ENCODE measurements at regions not wholly inside any gene's neighbourhood (a gene's known extent, or its start where the extent isn't known, plus 50 kb on each side); places are given as distances from the start of the nearest gene placed in this dataset.

- no peak for TF ChIP-seq CTCF (IDR thresholded peaks at IDR 0.05; ENCODE audit: control insufficient read depth, insufficient read depth, low read depth, low read length, missing control alignments)
- DNase-seq (ENCODE audit: low read depth): no peak
- no peak overlapping the region for H3K4me3 ChIP-seq (ENCODE audit: control insufficient read depth, low read depth, low read length)
These were observed 713.1 kb downstream of the DCDC2C start for GRCh38 chr2:4416431-4416830.

GRCh38 chr2:4417771-4418170 lies 714.4 kb downstream of the DCDC2C start:
- H3K4me3 ChIP-seq (ENCODE audit: control insufficient read depth, low read depth, low read length): no peak overlapping the region
- no peak for TF ChIP-seq CTCF (IDR thresholded peaks at IDR 0.05; ENCODE audit: control insufficient read depth, insufficient read depth, low read depth, low read length, missing control alignments)
- no peak for DNase-seq (ENCODE audit: low read depth)

GRCh38 chr2:4420032-4420431 lies 716.7 kb downstream of the DCDC2C start:
- no peak for DNase-seq (ENCODE audit: low read depth)
- no peak for TF ChIP-seq CTCF (IDR thresholded peaks at IDR 0.05; ENCODE audit: control insufficient read depth, insufficient read depth, low read depth, low read length, missing control alignments)
- H3K4me3 ChIP-seq (ENCODE audit: control insufficient read depth, low read depth, low read length): no peak overlapping the region

GRCh38 chr2:4424153-4424552 lies 720.8 kb downstream of the DCDC2C start:
- TF ChIP-seq CTCF (IDR thresholded peaks at IDR 0.05; ENCODE audit: control insufficient read depth, insufficient read depth, low read depth, low read length, missing control alignments): no peak
- DNase-seq (ENCODE audit: low read depth): no peak
- no peak overlapping the region for H3K4me3 ChIP-seq (ENCODE audit: control insufficient read depth, low read depth, low read length)

GRCh38 chr2:4427083-4427482 lies 723.7 kb downstream of the DCDC2C start:
- no peak for TF ChIP-seq CTCF (IDR thresholded peaks at IDR 0.05; ENCODE audit: control insufficient read depth, insufficient read depth, low read depth, low read length, missing control alignments)
- no peak for DNase-seq (ENCODE audit: low read depth)
- H3K4me3 ChIP-seq (ENCODE audit: control insufficient read depth, low read depth, low read length): no peak overlapping the region

GRCh38 chr2:4445821-4446220 lies 742.4 kb downstream of the DCDC2C start:
- no peak for TF ChIP-seq CTCF (IDR thresholded peaks at IDR 0.05; ENCODE audit: control insufficient read depth, insufficient read depth, low read depth, low read length, missing control alignments)
- DNase-seq (ENCODE audit: low read depth): no peak
- H3K4me3 ChIP-seq (ENCODE audit: control insufficient read depth, low read depth, low read length): no peak overlapping the region

- no peak overlapping the region for H3K4me3 ChIP-seq (ENCODE audit: control insufficient read depth, low read depth, low read length)
- DNase-seq (ENCODE audit: low read depth): no peak
- no peak for TF ChIP-seq CTCF (IDR thresholded peaks at IDR 0.05; ENCODE audit: control insufficient read depth, insufficient read depth, low read depth, low read length, missing control alignments)
These were observed 751.5 kb downstream of the DCDC2C start for GRCh38 chr2:4454907-4455306.
